ENCODE measurements at regions not wholly inside any gene's neighbourhood (a gene's known extent, or its start where the extent isn't known, plus 50 kb on each side); places are given as distances from the start of the nearest gene placed in this dataset.
"Not testable (repeated sequence)": the region's sequence is repeated elsewhere in the genome, so short reads cannot be mapped to it uniquely, and the experiment has no call there.

DNA sequence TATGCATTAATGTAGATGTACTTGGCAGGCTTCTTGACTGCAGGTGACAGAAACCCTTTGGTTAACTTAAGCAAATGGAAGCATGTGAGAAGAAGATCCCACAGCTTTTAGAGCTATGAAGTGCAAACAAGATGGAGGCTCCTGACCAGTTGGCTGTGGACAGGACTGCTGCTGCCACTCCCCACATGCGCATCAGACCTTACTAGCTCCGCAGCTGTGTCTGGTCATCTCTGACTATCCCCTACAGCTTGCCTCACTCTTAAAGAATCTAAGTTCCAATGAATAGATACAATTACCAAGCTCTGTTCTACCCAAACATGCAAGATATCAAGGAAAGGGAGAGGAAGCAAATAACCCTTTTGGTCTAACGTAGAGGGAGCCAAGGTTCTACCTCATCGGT lies 587.6 kb downstream of the DSC3 start:
- peak; percentile 19 for DNase-seq (ENCODE audit: low read depth)

DNA sequence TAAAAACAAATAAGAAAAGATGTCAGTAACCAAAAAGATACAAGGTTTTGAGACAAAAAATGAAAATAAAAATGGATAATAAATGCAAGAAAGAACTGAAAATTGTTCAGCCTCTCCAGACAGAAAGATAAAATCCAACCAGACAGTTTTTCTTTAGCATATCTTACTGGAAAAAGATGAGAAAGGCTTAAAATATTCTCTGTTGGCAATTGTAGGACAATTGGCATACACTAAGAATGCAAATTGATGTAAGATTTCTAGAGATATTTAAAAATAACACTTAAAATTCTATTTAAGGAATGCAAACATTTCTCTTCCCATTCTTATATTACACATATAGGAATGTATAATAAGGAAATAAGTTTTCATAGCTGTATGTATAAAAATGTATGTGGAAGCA lies 590.6 kb downstream of the DSC3 start:
- DNase-seq (ENCODE audit: low read depth) = no peak

DNA sequence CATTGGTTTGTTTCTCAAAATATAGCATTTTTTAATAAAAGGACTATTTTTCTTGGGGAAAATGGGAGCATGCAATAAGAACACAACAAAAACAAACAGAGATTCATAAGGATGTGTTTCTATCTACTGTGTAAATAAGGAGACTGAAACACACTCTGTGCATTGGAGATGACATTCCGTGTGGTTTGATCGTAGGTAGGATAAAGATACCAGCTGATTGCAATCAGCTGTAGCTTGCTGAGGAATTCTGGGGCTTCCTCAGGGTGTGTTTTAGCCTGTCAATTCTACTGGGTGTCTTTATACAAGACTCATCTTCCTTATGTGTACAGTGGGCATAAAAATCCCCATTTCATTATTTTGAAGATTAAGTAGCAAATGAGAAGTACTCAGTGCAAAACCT lies 591.6 kb downstream of the DSC3 start:
- DNase-seq (ENCODE audit: low read depth) = no peak

DNA sequence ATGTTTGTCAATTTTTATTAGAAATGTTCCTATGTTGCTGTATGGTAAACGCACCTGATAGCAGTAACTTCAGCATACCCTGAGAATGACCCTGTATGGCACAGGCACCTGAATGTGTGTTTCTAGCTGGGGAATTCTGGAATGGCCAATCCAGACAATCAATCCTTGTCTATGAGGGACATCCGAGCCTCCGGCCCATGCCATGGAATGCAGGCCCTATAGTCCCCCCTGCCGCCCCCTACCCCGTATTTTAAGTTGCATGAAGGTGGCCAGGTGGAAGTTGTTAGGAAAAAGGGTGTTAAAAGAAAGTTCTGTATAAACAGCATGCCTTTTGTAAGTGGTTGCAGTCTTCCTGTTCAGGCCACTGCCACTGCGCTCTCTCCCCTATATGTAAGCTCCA lies 595.9 kb downstream of the DSC3 start:
- DNase-seq (ENCODE audit: low read depth) = no peak

DNA sequence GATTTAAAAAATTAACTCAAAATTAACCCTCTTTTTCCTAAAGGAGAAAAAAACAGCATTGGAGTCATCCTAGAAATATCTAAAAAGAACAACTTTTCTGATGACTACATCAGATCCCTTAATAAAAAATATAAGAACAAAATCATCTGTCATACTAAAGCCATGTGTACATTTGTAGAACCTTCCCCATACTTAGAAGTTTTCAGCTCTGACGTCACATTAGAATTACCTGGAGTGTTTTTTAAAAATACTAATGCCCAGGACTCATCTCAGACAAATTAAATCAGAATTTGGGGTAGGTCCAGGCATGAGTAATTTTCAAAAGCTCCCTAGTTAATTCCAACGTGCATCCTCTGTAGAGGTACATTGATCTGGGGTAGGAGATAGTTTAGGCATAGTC lies 598.0 kb downstream of the DSC3 start:
- no peak for DNase-seq (ENCODE audit: low read depth)

DNA sequence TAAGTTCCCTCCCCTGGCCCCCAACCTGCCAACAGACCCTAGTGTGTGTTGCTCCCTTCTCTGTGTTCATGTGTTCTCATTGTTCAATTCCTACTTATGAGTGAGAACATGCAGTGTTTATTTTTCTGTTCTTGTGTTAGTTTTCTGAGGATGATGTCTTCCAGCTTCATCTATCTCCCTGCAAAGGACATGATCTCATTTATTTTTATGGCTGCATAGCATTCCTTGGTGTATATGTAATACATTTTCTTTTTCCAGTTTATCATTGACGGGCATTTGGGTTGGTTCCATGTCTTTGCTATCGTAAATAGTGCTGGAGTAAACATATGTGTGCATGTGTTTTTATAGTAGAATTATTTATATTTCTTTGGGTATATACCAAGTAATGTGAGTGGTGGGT lies 602.2 kb downstream of the DSC3 start:
- DNase-seq (ENCODE audit: low read depth) = no peak

DNA sequence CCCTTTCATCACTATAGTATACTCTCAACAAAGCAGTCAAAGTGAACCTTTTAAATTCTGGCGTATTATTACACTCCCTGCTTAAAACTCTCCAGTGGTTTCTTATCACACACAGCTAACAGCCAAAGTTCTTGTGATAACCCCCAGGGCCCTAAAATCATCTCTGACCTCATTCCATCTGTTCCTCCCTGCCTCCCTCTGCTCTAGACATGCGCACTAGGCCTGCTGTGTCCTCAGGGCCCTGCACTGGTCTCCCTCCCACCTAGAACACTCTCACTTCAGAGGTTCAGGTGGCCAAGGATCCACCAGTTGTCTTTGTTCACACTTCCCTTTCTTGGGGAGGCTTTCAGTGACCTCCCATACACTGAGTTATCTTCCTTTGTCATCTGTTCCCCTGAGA lies 603.4 kb downstream of the DSC3 start:
- DNase-seq (ENCODE audit: low read depth) = no peak

DNA sequence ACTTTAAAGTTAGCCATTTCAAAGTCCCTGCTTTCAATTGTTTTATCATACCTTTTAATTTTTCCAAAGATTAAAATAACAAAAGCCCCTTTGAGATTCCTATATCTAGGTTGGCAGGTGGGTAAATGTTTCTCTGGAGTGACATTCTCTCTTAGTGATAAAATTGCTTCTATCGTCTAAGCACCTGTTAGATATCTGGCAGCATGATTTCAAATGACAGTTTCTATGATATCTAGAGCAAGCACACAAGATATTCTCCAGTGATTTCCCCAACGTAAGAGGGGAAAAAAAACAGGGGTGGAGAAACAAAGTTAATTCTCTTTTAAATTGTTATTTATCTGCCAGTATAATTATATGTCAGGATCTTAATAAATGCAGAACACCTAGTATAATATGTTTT lies 610.2 kb downstream of the DSC3 start:
- no peak for DNase-seq (ENCODE audit: low read depth)

DNA sequence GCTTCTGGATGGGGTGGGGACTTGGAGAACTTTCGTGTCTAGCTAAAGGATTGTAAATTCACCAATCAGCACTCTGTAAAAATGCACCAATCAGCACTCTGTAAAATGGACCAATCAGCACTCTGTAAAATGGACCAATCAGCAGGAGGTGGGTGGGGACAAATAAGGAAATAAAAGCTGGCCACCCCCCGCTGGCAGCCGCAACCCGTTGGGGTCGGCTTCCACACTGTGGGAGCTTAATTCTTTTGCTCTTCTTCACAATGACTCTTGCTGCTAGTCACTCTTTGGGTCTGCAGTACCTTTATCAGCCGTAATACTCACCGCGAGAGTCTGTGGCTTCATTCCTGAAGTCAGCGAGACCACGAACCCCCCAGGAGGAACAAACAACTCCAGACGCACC lies 623.1 kb downstream of the DSC3 start:
- not testable (repeated sequence) for DNase-seq (ENCODE audit: low read depth)

DNA sequence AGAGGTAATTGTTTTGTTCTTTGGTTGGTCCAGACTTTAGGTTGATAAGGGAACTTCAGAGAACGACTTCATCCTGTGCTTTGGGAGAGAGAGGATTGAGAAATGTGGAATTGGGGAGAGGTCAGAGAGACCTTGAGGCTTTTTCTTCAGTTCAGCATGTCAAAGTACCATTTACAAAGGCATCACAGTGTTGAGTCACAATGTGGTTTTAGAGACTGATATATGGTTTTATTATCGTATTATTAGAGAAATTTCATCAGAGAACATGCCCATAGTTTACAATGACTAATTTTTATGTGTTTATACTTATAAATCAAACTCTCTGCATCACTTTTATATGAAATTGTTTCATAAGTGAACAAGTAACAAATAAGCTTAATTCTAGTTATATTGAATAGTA lies 626.6 kb downstream of the DSC3 start:
- DNase-seq (ENCODE audit: low read depth) = no peak

DNA sequence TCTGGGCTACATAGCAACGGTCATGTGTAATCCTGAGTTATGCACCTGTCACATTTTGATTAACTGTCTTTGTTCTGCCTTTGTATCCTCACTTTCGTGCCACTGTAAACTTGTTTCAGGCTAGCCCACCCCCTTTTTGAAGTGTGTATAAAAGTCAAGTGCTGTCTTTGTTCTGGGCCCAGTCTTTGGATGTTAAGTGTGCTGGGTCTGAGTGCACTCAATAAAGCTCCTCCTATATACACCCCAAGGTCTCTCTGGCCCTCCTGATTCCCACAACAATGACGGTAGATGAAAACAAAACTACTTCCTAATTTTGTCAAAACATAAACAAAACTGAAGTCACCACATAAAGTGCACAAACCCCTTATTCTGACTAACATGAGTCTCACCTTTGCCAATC lies 633.4 kb downstream of the DSC3 start:
- no peak for DNase-seq (ENCODE audit: low read depth)

DNA sequence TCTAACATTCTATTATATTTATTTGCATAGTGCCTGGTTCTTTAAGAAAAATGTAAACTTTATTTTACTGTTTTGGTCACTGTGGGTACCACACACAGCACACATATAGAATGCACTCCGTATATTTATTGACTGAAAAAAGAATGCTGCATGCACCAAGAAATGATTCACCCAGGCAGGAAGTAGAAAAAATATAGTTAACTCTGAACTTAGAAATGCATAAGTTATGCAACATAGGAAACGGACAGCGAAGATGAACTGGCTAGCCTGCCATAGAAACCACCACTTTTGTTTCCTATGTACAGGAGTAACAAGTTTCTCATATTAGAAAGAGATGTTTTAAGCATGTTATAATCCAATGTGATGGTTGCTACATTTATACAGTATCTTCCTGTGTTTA lies 635.8 kb downstream of the DSC3 start:
- DNase-seq (ENCODE audit: low read depth) = no peak

DNA sequence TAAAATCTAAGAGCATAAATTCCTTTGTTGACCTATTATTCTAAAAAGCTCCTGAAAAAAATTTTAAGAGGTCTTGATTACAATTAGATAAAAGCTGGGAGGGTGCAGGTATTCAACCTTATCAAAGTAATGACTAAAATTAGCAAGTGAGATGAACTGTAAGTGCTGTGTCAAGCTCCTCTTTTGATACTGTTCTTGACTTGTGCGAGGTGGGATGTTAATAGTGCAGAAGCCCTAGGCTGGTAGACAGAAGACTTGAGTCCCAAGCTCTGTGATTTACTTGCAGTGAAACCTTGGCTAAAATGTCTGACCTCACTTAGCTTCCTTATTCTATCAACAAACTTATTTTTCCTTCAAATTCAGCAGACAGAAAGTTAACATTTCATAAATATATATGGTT lies 637.5 kb downstream of the DSC3 start:
- no peak for DNase-seq (ENCODE audit: low read depth)

DNA sequence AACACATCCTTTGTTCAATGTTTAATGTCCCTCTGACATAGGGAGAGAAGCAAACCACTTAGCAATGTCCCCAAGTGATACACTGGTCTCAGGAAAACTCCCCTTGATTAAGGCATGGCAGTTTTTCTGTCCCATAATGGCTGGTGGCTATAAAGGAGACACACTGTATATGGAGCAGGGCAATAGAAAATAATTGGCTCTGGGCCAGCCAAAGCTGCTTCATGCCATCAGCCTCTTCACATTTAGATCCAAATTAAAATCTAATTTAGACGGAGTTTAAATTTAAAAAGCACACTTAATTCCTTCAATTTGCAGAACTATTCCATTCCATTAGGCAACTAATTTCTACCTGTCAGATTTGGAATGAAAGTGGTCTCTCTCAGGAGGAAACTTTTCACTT lies 638.1 kb downstream of the DSC3 start:
- no peak for DNase-seq (ENCODE audit: low read depth)

DNA sequence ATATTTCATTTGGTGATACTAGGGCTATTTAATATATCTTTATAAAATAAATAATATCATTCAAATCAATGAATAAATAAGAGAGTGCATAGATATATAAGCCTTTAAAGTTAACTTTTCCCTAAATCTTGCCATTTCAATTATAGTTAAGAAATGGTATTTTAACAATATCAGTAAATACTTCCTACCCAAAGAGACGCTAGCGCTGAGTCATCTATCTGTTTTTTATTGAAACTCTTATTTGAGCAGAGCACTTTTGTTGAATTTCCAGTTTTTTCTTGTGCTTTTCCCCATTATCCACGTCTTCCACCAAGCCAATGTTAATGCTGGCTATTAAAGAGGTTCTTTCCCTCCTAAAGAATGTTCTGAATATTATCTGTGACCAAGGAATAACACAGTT lies 639.3 kb downstream of the DSC3 start:
- no peak for DNase-seq (ENCODE audit: low read depth)

DNA sequence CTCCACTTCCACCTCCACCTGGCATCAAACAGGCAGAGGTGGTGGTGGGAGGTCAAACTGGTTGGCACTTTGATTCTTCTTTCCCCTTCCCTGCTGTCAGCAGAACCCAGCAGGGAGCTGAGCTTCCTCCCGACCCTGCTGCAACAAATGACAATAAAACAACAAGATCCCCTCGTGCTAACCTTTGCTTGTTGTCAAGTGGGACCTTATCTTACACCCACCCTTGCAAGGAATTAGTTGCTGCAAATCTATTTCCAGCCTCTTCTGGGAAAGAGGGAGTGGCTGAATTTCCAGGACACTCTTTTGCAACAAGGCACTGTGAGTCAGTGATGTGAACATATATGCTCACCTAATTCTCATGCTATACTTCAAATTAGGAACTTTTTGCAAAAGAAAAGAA lies 655.1 kb downstream of the DSC3 start:
- no peak for DNase-seq (ENCODE audit: low read depth)

DNA sequence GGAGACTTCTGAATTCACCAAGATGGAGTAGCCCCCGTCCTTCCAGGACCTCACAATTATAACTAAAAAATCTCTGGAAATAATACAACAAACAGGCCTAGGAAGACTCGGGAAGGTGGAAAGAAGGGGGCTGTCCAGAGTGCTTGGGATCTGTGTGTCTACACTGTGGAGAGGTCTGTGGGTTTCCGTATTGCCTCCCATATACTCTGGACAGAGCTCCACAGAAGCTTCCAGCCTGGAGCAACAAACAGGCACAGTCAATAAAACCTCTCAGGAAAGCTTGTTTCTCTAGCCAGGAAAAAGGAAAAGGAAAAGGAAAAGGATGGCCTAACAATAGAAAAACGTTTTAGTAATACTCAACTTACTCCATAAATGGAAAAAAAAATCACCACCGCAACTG lies 655.9 kb downstream of the DSC3 start:
- no peak for DNase-seq (ENCODE audit: low read depth)

DNA sequence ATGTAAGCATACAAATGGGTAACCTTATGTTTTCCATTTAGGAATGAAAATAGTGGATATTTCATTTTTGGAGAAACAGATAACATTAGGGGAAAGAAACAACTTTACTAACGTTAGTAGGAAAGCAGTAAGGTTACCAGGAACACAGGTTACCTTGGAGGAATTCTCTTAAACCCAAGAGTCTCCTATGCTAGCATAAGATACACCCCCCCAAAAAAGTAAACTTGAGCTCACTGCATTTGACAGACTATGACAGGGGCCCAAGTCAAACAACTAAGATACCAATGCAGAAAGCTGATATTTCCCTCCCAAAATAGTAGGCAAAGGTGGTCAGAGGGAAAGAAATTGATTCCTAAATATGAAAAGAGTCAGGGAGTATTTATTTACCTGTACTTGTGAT lies 656.9 kb downstream of the DSC3 start:
- no peak for DNase-seq (ENCODE audit: low read depth)

DNA sequence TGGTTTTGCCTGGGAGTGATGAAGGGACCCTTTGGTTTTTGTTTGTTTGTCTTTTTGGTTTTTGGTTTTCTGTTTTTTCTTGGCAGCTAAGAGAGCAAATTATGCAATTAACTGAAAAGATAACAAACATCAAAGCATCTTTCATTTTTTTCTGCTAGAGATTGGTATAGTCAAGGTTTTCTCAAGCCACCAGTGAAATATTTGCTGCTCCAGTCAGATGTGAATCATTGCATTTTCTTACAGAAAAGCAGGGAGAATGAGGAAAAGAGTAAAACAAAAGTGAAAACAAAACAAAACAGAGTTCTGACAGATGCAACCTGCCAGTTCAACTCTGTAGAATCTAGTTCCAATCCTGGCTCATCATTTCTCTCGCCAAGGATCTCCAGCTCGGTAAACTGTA lies 660.7 kb downstream of the DSC3 start:
- DNase-seq (ENCODE audit: low read depth) = peak; percentile 61

DNA sequence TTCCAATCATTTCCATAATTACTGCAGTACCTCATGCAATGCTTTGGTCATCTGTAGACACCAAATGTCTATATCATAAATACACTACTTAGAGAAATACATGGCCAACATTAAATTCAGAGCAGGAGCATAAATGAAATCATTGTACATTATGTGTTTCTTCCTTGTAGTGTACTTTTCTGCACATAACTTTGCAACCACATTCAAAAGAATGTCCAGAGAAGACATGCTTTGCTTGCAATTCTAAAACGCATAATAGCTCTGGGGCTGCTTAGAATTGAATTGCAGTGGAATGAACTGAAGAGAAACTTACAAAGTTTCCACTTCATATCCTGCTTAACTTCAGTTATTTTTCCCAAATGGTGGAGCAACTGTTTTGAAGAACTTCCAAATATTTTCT lies 664.4 kb downstream of the DSC3 start:
- no peak for DNase-seq (ENCODE audit: low read depth)

DNA sequence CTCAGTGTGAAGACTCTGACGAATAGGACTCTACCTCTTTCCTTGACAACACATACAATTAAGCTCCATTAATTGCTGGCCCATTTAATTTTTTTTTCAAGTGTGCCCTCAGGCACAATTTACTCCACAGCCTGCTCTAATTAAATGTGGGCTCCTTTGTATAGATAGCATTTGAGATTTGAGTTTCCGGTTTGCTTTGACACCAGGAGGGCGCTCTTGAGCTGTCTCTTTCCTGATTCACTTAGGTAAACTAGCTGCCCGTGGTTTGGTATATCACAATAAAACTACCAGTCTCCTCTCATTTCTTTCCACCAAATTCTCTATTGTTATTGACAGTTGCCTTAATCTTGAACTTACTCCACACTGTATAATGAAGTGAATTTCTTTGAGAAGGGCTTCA lies 666.0 kb downstream of the DSC3 start:
- peak; percentile 7 for DNase-seq (ENCODE audit: low read depth)

DNA sequence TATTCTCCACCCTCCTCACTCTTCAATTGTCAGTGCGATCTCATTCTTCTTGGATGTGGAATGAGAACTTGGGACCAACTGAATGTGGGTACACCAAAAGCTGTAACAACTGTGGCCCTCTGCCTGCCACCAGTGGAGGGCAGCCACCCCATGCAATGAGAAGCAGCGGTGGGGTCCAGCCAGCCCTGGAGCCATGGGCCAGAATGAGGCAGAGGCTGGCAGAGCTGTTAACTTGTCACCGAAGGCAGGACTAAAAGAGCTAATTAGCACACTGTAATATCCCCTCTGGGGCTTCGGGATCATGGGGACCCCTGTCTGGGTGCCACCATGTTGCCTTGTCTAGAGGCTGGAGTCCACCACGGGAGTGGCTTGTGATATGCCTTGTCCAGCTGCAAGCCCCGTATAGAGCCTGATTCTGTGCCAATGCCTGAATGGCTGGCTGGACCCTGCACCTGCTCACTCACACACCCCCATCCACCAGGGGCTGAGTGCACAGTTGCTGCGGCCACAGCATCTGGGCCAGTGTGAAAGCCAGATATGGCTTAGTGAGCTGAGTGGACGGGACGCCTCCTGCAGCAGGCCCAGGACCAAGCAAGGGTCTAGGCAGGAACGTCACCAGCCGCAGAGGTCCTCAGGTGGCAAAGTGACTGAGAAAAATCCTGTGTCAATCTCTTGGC lies 680.5 kb downstream of the DSC3 start:
- no peak for DNase-seq (ENCODE audit: low read depth)

DNA sequence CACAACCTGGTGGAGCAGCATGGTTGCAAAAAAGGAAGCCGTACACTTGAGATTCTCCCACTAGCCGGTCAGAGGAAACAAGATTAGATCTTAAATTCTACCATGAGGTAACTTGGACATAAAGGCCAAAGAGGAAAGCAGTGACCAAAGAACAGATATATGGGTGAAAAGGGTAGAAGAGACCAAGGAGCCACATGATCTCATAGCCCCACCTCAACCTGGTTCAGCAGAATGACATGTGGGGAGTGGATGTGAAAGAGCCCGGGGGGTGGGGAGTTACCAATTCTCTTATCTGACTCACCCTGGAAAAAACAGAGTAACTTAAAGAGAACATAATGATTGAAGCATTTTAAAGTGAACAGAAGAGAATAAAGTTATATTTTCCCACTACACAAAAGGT lies 683.0 kb downstream of the DSC3 start:
- DNase-seq (ENCODE audit: low read depth) = no peak

DNA sequence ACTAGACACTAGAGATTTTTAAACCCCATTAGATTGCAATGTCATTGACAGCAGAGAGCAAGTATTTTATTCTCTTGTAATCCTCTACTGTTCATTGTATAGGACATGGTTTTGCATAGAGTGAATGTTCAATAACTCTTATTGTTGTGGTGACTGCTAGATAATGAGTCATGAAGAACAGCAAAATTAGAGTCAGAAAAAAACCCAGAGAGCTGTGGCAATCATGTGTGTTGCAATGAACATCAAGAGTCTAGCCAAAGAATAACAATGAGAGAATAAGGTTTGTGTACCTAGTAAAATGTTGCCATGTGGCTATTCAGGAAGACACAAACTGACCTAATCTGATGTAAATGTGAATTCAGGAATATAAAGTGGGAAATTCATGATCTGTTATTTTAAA lies 684.0 kb downstream of the DSC3 start:
- DNase-seq (ENCODE audit: low read depth) = peak; percentile 76
